ENCODE measurements at regions not wholly inside any gene's neighbourhood (a gene's known extent, or its start where the extent isn't known, plus 50 kb on each side); places are given as distances from the start of the nearest gene placed in this dataset.

- Histone ChIP-seq H3K79me2 (ENCODE audit: control insufficient read depth, insufficient read depth, low read length) (no peaks in the 10 kb centered on the region), H3K9ac (ENCODE audit: low read length) (no peak overlapping the region), H3K36me3 (replicated peaks in 1 of 2; ENCODE audit: control extremely low read depth in 1 of 2, control insufficient read depth in 1 of 2, extremely low read depth in 1 of 2, insufficient read depth in 2 of 2, low read length in 1 of 2) (no peaks in the 10 kb centered on the region), H3K4me2 (replicated peaks; ENCODE audit: low read depth, low read length, poor library complexity, severe bottlenecking) (no peak overlapping the region), H3K4me3 (ENCODE audit: control extremely low read depth in 1 of 5, extremely low read depth in 1 of 5, insufficient read depth in 1 of 5, low read depth in 2 of 5, low read length in 4 of 5) (no peak overlapping the region), H3K4me1 (ENCODE audit: control insufficient read depth in 2 of 2, insufficient read depth in 2 of 2, low read length in 2 of 2) (no peaks in the 10 kb centered on the region), H4K20me1 (ENCODE audit: control insufficient read depth, insufficient read depth, low read length, poor library complexity, severe bottlenecking) (no peaks in the 10 kb centered on the region), H2AFZ (ENCODE audit: insufficient read depth, low read depth, low read length, poor library complexity, severe bottlenecking) (no peak overlapping the region), H3K27ac (ENCODE audit: low read length in 2 of 2) (no peak overlapping the region), H3K27me3 (replicated peaks in 1 of 4; ENCODE audit: control extremely low read depth in 1 of 4, control insufficient read depth in 3 of 4, insufficient read depth in 4 of 4, low read length in 3 of 4) (no peaks in the 10 kb centered on the region), H3K9me3 (ENCODE audit: control extremely low read depth in 1 of 3, control insufficient read depth in 2 of 3, insufficient read depth in 1 of 3, low read length in 2 of 3) (no peaks in the 10 kb centered on the region)
- Mint-ChIP-seq H3K4me3 (no peak overlapping the region), H3K4me1 (no peaks in the 10 kb centered on the region), H3K9me3 (ENCODE audit: insufficient read depth) (peaks cover 2% of the 10 kb centered on the region), H3K27ac (no peak overlapping the region), H3K27me3 (no peaks in the 10 kb centered on the region)
- no peak for DNase-seq
- no peak for ATAC-seq (ENCODE audit: low read depth)
- no CpG with 5 or more reads among the region's 4 CpGs for WGBS (ENCODE audit: insufficient coverage)
- no peak for TF ChIP-seq EZH2 (IDR thresholded peaks at IDR 0.05; ENCODE audit: borderline replicate concordance, insufficient read depth, low read depth, low read length, poor library complexity, severe bottlenecking)
- TF ChIP-seq, protein P1, sequence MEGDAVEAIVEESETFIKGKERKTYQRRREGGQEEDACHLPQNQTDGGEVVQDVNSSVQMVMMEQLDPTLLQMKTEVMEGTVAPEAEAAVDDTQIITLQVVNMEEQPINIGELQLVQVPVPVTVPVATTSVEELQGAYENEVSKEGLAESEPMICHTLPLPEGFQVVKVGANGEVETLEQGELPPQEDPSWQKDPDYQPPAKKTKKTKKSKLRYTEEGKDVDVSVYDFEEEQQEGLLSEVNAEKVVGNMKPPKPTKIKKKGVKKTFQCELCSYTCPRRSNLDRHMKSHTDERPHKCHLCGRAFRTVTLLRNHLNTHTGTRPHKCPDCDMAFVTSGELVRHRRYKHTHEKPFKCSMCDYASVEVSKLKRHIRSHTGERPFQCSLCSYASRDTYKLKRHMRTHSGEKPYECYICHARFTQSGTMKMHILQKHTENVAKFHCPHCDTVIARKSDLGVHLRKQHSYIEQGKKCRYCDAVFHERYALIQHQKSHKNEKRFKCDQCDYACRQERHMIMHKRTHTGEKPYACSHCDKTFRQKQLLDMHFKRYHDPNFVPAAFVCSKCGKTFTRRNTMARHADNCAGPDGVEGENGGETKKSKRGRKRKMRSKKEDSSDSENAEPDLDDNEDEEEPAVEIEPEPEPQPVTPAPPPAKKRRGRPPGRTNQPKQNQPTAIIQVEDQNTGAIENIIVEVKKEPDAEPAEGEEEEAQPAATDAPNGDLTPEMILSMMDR (IDR thresholded peaks at IDR 0.05), result no peak
- CTCF ChIA-PET, result no interaction called here
- POLR2A ChIA-PET, result no interaction called here
- intact Hi-C loops (cut with micrococcal nuclease), result no loop called here
Measured at GRCh38 chr2:122905431-122905830, 1119.7 kb upstream of the CNTNAP5 start.

- Histone ChIP-seq H2AFZ (ENCODE audit: insufficient read depth, low read depth, low read length, poor library complexity, severe bottlenecking) (no peak overlapping the region), H3K27me3 (replicated peaks in 1 of 4; ENCODE audit: control extremely low read depth in 1 of 4, control insufficient read depth in 3 of 4, insufficient read depth in 4 of 4, low read length in 3 of 4) (no peaks in the 10 kb centered on the region), H3K79me2 (ENCODE audit: control insufficient read depth, insufficient read depth, low read length) (no peaks in the 10 kb centered on the region), H3K4me2 (replicated peaks; ENCODE audit: low read depth, low read length, poor library complexity, severe bottlenecking) (no peak overlapping the region), H3K9me3 (ENCODE audit: control extremely low read depth in 1 of 3, control insufficient read depth in 2 of 3, insufficient read depth in 1 of 3, low read length in 2 of 3) (no peaks in the 10 kb centered on the region), H3K4me3 (ENCODE audit: control extremely low read depth in 1 of 5, extremely low read depth in 1 of 5, insufficient read depth in 1 of 5, low read depth in 2 of 5, low read length in 4 of 5) (no peak overlapping the region), H3K4me1 (ENCODE audit: control insufficient read depth in 2 of 2, insufficient read depth in 2 of 2, low read length in 2 of 2) (no peaks in the 10 kb centered on the region), H3K27ac (ENCODE audit: low read length in 2 of 2) (no peak overlapping the region), H4K20me1 (ENCODE audit: control insufficient read depth, insufficient read depth, low read length, poor library complexity, severe bottlenecking) (no peaks in the 10 kb centered on the region), H3K9ac (ENCODE audit: low read length) (no peak overlapping the region), H3K36me3 (replicated peaks in 1 of 2; ENCODE audit: control extremely low read depth in 1 of 2, control insufficient read depth in 1 of 2, extremely low read depth in 1 of 2, insufficient read depth in 2 of 2, low read length in 1 of 2) (no peaks in the 10 kb centered on the region)
- no CpG with 5 or more reads among the region's 1 CpG for WGBS (ENCODE audit: insufficient coverage)
- intact Hi-C loops (cut with micrococcal nuclease), result no loop called here
- no peaks in the 10 kb centered on the region for H3K27me3 Mint-ChIP-seq
- ATAC-seq (ENCODE audit: low read depth) (no peak), DNase-seq (no peak)
- peaks cover 5% of the 10 kb centered on the region for H3K9me3 Mint-ChIP-seq (ENCODE audit: insufficient read depth)
- CTCF ChIA-PET, result no interaction called here
- no peak overlapping the region for H3K4me3 Mint-ChIP-seq
- no peaks in the 10 kb centered on the region for H3K4me1 Mint-ChIP-seq
- no peak overlapping the region for H3K27ac Mint-ChIP-seq
- TF ChIP-seq EZH2 (IDR thresholded peaks at IDR 0.05; ENCODE audit: borderline replicate concordance, insufficient read depth, low read depth, low read length, poor library complexity, severe bottlenecking), result no peak
- TF ChIP-seq, protein P1 (IDR thresholded peaks at IDR 0.05), result no peak
- POLR2A ChIA-PET, result no interaction called here
Measured at GRCh38 chr2:122908159-122908558, 1116.9 kb upstream of the CNTNAP5 start.
